Activated CD4-positive, alpha-beta T cell treated with anti-CD3 and anti-CD28 coated beads for 36 hours (primary cell): ENCODE measurements at regions not wholly inside any gene's neighbourhood (a gene's known extent, or its start where the extent isn't known, plus 50 kb on each side); places are given as distances from the start of the nearest gene placed in this dataset.
"Not testable (repeated sequence)": the region's sequence is repeated elsewhere in the genome, so short reads cannot be mapped to it uniquely, and the experiment has no call there.

Source experiments
- ATAC-seq: fragments of 200-7000 bp; cut with Tn5 transposase; one replicate; pipeline ENCODE4 v1.10.0; 2021; ENCODE audit warnings: mild to moderate bottlenecking, moderate library complexity
- CTCF ChIA-PET: fragments of 350-600 bp; sonication (Branson Sonifier 250); formaldehyde crosslinking; loops from one replicate; lab custom pipeline; 2021; ENCODE audit warnings: antibody characterized with exemption; lab: Charles Lee
- POLR2A ChIA-PET: fragments of 350-600 bp; sonication (Branson Sonifier 250); formaldehyde crosslinking; loops from one replicate; lab custom pipeline; 2021; ENCODE audit warnings: antibody characterized with exemption, inconsistent platforms; lab: Charles Lee
- DNase-seq: peaks from one replicate; pipeline ENCODE4 v3.0.0-alpha.2; 2020
- H3K27ac Mint-ChIP-seq: one replicate; pipeline ENCODE4 v1.8.0; 2021; ENCODE audit warnings: mixed read lengths
- H3K27me3 Mint-ChIP-seq: one replicate; pipeline ENCODE4 v1.8.0; 2021; ENCODE audit warnings: mixed read lengths
- H3K36me3 Mint-ChIP-seq: one replicate; pipeline ENCODE4 v1.8.0; 2021; ENCODE audit warnings: low read depth, mixed read lengths
- H3K4me1 Mint-ChIP-seq: one replicate; pipeline ENCODE4 v1.8.0; 2021; ENCODE audit warnings: mixed read lengths
- H3K4me3 Mint-ChIP-seq: one replicate; pipeline ENCODE4 v1.8.0; 2021; ENCODE audit warnings: mild to moderate bottlenecking, moderate library complexity, mixed read lengths
- H3K9me3 Mint-ChIP-seq: one replicate; pipeline ENCODE4 v1.8.0; 2021; ENCODE audit warnings: low read depth, mixed read lengths
- intact Hi-C, 2 experiments: fragments of 100-400 bp; cut with DNase I in 1 of 2; cut with micrococcal nuclease in 1 of 2; formaldehyde crosslinking; loops; one replicate each; pipeline versions ENCODE4 v1.14.2 to v1.15.1; 2022 to 2024; cut with DNase I, micrococcal nuclease

DNA sequence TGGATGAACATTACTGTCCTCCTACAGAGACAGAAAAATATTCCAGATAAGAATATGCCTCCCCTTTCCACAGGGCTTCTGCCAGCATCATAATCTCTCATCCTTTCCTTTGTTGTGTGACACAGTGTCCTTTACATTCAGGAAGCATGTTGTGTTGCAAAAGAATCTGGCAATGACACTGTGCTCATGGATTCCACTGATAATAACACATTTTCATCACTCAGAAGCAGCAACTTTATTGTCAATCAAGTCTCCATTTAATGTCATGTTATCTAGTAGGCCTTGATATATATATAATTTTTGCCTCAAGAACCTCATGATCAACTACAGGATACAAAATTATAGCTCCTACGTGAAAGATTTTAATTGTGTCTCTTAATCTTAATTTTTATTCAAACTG lies 833.9 kb downstream of the FSTL5 start:
- Mint-ChIP-seq H3K27me3 (no peaks in the 10 kb centered on the region), H3K27ac (no peak overlapping the region), H3K4me3 (no peak overlapping the region), H3K36me3 (no peaks in the 10 kb centered on the region), H3K4me1 (no peaks in the 10 kb centered on the region), H3K9me3 (peaks cover 2% of the 10 kb centered on the region)
- ChIA-PET CTCF (no interaction called here), POLR2A (no interaction called here)
- ATAC-seq (no peak), DNase-seq (no peak)
- intact Hi-C loops = no loop called here

DNA sequence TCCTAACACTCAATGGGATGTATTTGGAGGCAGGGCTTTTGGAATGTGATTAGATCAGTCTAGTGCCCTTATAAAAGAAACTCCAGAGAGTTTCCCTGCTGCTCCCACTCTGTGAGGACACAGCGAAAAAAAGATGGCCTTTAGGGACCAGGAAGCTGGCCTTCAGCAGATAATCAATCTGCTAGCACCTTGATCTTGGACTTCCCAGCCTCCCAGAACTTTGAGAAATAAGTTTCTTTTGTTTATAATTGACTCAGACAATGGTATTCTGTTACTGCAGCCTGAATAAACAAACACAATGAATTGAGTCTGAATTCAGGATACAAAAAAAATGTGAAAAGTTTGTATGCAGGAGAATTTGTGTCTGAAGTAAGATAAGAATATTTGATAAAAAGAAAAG lies 842.1 kb downstream of the FSTL5 start:
- ATAC-seq = no peak

DNA sequence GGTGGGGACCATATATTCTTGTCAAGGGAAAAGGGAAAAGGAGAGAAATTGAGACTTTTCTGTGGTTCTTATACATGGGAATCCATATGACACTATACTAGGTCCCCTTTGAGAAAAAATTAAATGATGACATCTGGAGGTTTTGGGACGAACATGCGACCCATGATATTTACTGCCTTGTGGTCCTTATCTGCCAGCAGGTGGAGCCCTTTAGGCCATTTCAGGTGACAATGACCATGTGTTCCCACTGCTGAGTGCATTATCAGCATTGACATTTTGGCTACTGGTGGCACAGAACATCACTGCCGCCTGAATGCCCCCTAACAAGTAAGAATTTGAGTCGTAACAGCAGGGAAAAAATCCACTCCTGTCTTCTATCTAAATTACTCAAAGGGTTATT lies 843.4 kb downstream of the FSTL5 start:
- intact Hi-C loops = no loop called here
- ChIA-PET CTCF (no interaction called here), POLR2A (no interaction called here)
- Mint-ChIP-seq H3K9me3 (no peaks in the 10 kb centered on the region), H3K27ac (no peak overlapping the region), H3K27me3 (no peaks in the 10 kb centered on the region), H3K4me3 (no peak overlapping the region), H3K36me3 (no peaks in the 10 kb centered on the region), H3K4me1 (no peaks in the 10 kb centered on the region)
- ATAC-seq (no peak), DNase-seq (no peak)

More for the DNA sequence above, 842.1 kb downstream of the FSTL5 start:
- POLR2A ChIA-PET = no interaction called here
- no peaks in the 10 kb centered on the region for H3K9me3 Mint-ChIP-seq
- no peak for DNase-seq
- no peaks in the 10 kb centered on the region for H3K4me1 Mint-ChIP-seq
- intact Hi-C loops = no loop called here
- CTCF ChIA-PET = no interaction called here
- H3K4me3 Mint-ChIP-seq = no peak overlapping the region
- H3K36me3 Mint-ChIP-seq = no peaks in the 10 kb centered on the region
- H3K27me3 Mint-ChIP-seq = no peaks in the 10 kb centered on the region
- no peak overlapping the region for H3K27ac Mint-ChIP-seq

GRCh38 chr4:161317000-161317399 lies 846.8 kb downstream of the FSTL5 start:
- H3K36me3 Mint-ChIP-seq = no peaks in the 10 kb centered on the region
- no peak for ATAC-seq
- CTCF ChIA-PET = no interaction called here
- intact Hi-C loops = no loop called here
- no peaks in the 10 kb centered on the region for H3K4me1 Mint-ChIP-seq
- no peak overlapping the region for H3K4me3 Mint-ChIP-seq
- H3K27me3 Mint-ChIP-seq = no peaks in the 10 kb centered on the region
- no peak for DNase-seq
- POLR2A ChIA-PET = no interaction called here
- H3K27ac Mint-ChIP-seq = no peak overlapping the region
- no peaks in the 10 kb centered on the region for H3K9me3 Mint-ChIP-seq

- Mint-ChIP-seq H3K9me3 (no peaks in the 10 kb centered on the region), H3K27me3 (no peaks in the 10 kb centered on the region), H3K4me3 (no peak overlapping the region), H3K4me1 (no peaks in the 10 kb centered on the region), H3K36me3 (no peaks in the 10 kb centered on the region), H3K27ac (no peak overlapping the region)
- ATAC-seq = no peak
- intact Hi-C loops = no loop called here
- CTCF ChIA-PET = no interaction called here
- DNase-seq = no peak
- POLR2A ChIA-PET = no interaction called here
Observed at GRCh38 chr4:161314371-161314770, 849.4 kb downstream of the FSTL5 start.

DNA sequence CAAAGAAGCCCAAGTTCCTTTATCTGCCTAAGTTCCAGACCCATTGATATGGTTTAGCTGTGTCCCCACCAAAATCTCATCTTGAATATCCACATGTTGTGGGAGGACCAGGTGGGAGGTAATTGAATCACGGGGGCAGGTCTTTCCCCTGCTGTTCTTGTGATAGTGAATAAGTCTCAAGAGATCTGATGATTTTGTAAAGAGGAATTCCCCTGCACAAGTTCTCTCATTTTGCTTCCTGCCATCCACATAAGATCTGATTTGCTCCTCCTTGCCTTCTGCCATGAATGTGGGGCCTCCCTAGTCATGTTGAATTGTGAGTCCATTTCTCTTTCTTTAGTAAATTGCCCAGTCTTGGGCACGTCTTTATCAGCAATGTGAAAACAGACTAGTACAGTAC lies 860.2 kb downstream of the FSTL5 start:
- DNase-seq = no peak
- POLR2A ChIA-PET = no interaction called here
- H3K9me3 Mint-ChIP-seq = peaks cover 14% of the 10 kb centered on the region

DNA sequence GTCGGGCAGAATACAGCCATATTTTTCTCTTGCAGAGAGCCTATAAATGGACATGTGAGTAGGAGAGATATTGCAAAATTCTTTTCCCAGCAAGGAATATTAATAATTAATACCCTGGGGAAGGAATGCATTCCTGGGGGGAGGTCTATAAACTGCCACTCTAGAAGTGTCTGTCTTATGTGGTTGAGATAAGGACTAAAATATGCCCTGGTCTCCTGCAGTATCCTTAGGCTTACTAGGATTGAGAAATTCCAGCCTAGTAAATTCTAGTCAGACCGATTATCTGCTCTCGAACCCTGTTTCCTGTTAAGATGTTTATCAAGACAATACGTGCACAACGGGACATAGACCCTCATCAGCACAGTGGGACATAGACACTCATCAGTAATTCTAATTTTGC lies 872.6 kb downstream of the FSTL5 start:
- Mint-ChIP-seq H3K36me3 (no peaks in the 10 kb centered on the region), H3K27ac (no peak overlapping the region), H3K9me3 (peaks cover 14% of the 10 kb centered on the region), H3K4me1 (no peaks in the 10 kb centered on the region), H3K4me3 (no peak overlapping the region), H3K27me3 (no peaks in the 10 kb centered on the region)
- intact Hi-C loops = no loop called here
- DNase-seq (no peak), ATAC-seq (no peak)
- ChIA-PET CTCF (no interaction called here), POLR2A (no interaction called here)

More for the DNA sequence above, 860.2 kb downstream of the FSTL5 start:
- no peak for ATAC-seq
- intact Hi-C loops = no loop called here
- H3K27ac Mint-ChIP-seq = no peak overlapping the region
- no peaks in the 10 kb centered on the region for H3K36me3 Mint-ChIP-seq
- CTCF ChIA-PET = no interaction called here
- no peak overlapping the region for H3K4me3 Mint-ChIP-seq
- H3K27me3 Mint-ChIP-seq = no peaks in the 10 kb centered on the region
- no peaks in the 10 kb centered on the region for H3K4me1 Mint-ChIP-seq

- H3K36me3 Mint-ChIP-seq = no peaks in the 10 kb centered on the region
- POLR2A ChIA-PET = no interaction called here
- no peak overlapping the region for H3K4me3 Mint-ChIP-seq
- peaks cover 10% of the 10 kb centered on the region for H3K9me3 Mint-ChIP-seq
- no peak overlapping the region for H3K27ac Mint-ChIP-seq
- CTCF ChIA-PET = interaction anchor here (0.8 kb wide), 1 partner anchor 480 kb away, joined by 3 read pairs; no protein-coding TSS in a partner anchor
- intact Hi-C loops = no loop called here
- ATAC-seq = no peak
- H3K27me3 Mint-ChIP-seq = no peaks in the 10 kb centered on the region
- H3K4me1 Mint-ChIP-seq = no peaks in the 10 kb centered on the region
- no peak for DNase-seq
Observed at GRCh38 chr4:161287678-161288352, 876.0 kb downstream of the FSTL5 start.

GRCh38 chr4:161285461-161285860 lies 878.3 kb downstream of the FSTL5 start:
- DNase-seq (no peak), ATAC-seq (no peak)
- intact Hi-C loops = no loop called here
- Mint-ChIP-seq H3K36me3 (no peaks in the 10 kb centered on the region), H3K27me3 (no peaks in the 10 kb centered on the region), H3K4me3 (no peak overlapping the region), H3K9me3 (peaks cover 5% of the 10 kb centered on the region), H3K27ac (no peak overlapping the region), H3K4me1 (no peaks in the 10 kb centered on the region)
- CTCF ChIA-PET = interaction anchor here (0.8 kb wide), 1 partner anchor 30 kb away, joined by 3 read pairs; no protein-coding TSS in a partner anchor
- POLR2A ChIA-PET = no interaction called here

- DNase-seq (no peak), ATAC-seq (no peak)
- POLR2A ChIA-PET = no interaction called here
- Mint-ChIP-seq H3K9me3 (peaks cover 4% of the 10 kb centered on the region), H3K4me1 (no peaks in the 10 kb centered on the region), H3K27ac (no peak overlapping the region), H3K4me3 (no peak overlapping the region), H3K36me3 (no peaks in the 10 kb centered on the region), H3K27me3 (no peaks in the 10 kb centered on the region)
- CTCF ChIA-PET = no interaction called here
- intact Hi-C loops = no loop called here
Observed at GRCh38 chr4:161280929-161281328, 882.9 kb downstream of the FSTL5 start.

DNA sequence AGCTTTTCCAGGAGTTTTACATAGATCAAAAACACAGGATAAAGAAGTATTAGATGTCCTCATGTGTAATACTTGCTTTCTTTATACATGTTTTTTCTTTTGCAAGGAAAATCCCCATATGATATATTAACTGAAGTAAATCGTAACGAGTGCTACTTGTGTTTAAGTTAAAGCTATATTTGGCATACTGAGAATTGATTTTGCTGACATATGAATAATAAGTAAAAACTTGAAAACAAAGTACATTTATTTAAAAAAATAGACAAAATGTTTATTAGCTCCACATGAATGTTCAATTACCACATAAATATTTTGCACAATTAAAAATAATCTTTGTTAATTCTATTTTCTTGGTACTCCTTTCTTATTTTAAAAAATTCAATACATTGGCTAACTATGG lies 884.7 kb downstream of the FSTL5 start:
- intact Hi-C loops = no loop called here
- Mint-ChIP-seq H3K36me3 (no peaks in the 10 kb centered on the region), H3K4me3 (no peak overlapping the region), H3K27ac (no peak overlapping the region), H3K4me1 (no peaks in the 10 kb centered on the region), H3K27me3 (no peaks in the 10 kb centered on the region), H3K9me3 (peaks cover 4% of the 10 kb centered on the region)
- ChIA-PET POLR2A (no interaction called here), CTCF (no interaction called here)
- DNase-seq = no peak
- ATAC-seq = no peak

DNA sequence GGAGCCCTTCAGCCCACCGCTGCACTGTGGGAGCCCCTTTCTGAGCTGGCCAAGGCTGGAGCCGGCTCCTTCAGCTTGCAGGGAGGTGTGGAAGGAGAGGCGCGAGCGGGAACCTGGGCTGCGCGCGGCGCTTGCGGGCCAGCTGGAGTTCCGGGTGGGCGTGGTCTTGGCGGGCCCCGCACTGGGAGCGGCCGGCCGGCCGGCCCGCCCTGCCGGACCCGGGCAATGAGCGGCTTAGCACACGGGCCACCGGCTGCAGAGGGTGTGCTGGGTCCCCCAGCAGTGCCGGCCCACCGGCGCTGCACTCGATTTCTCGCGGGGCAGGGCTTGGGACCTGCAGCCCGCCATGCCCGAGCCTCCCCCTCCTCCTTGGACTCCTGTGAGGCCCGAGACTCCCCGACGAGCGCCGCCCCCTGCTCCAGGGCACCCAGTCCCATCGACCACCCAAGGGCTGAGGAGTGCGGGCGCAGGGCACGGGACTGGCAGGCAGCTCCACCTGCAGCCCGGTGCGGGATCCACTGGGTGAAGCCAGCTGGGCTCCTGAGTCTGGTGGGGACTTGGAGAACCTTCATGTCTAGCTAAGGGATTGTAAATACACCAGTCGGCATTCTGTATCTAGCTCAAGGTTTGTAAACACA lies 886.5 kb downstream of the FSTL5 start:
- H3K27ac Mint-ChIP-seq, CTCF ChIA-PET, H3K9me3 Mint-ChIP-seq, H3K27me3 Mint-ChIP-seq, H3K36me3 Mint-ChIP-seq, intact Hi-C loops, H3K4me1 Mint-ChIP-seq, DNase-seq, ATAC-seq, H3K4me3 Mint-ChIP-seq, POLR2A ChIA-PET: not testable (repeated sequence)
